Neural cell (in vitro differentiated cells): ENCODE measurements at regions not wholly inside any gene's neighbourhood (a gene's known extent, or its start where the extent isn't known, plus 50 kb on each side); places are given as distances from the start of the nearest gene placed in this dataset.
"Not testable (repeated sequence)": the region's sequence is repeated elsewhere in the genome, so short reads cannot be mapped to it uniquely, and the experiment has no call there.

Source experiments
- EP300 ChIP-seq: fragments of 450-650 bp; conservative IDR thresholded peaks from 2 replicates; pipeline ENCODE4 v1.6.1; 2014; ENCODE audit warnings: antibody characterized with exemption, mild to moderate bottlenecking, moderate library complexity; ENCODE audit not compliant: poor library complexity, severe bottlenecking
- EZH2 ChIP-seq: fragments of 200-600, 300-800 bp; shearing (Covaris generic), sonication (generic); IDR thresholded peaks from 2 replicates; pipeline ENCODE4 v1.6.1; 2014; ENCODE audit warnings: antibody characterized with exemption, low read length, borderline replicate concordance, mild to moderate bottlenecking; ENCODE audit not compliant: insufficient read depth, poor library complexity, severe bottlenecking
- POLR2AphosphoS5 ChIP-seq: IDR thresholded peaks from 2 replicates; pipeline ENCODE4 v1.6.1; 2012
- SMC3 ChIP-seq: fragments of 450-650 bp; conservative IDR thresholded peaks from 2 replicates; pipeline ENCODE4 v1.6.1; 2014; ENCODE audit warnings: antibody characterized with exemption, mild to moderate bottlenecking, moderate library complexity; ENCODE audit not compliant: poor library complexity
- TAF1 ChIP-seq: IDR thresholded peaks from 2 replicates; pipeline ENCODE4 v1.6.1; 2012; ENCODE audit warnings: low read depth
- TF ChIP-seq, protein P1 (sequence below): fragments of 450-650 bp; IDR thresholded peaks from 2 replicates; pipeline ENCODE4 v1.5.1; 2014; ENCODE audit warnings: antibody characterized with exemption, mild to moderate bottlenecking, moderate library complexity; ENCODE audit not compliant: poor library complexity, severe bottlenecking

- TF ChIP-seq POLR2AphosphoS5, SMC3, EP300, EZH2, TAF1: not testable (repeated sequence)
- TF ChIP-seq, protein P1, sequence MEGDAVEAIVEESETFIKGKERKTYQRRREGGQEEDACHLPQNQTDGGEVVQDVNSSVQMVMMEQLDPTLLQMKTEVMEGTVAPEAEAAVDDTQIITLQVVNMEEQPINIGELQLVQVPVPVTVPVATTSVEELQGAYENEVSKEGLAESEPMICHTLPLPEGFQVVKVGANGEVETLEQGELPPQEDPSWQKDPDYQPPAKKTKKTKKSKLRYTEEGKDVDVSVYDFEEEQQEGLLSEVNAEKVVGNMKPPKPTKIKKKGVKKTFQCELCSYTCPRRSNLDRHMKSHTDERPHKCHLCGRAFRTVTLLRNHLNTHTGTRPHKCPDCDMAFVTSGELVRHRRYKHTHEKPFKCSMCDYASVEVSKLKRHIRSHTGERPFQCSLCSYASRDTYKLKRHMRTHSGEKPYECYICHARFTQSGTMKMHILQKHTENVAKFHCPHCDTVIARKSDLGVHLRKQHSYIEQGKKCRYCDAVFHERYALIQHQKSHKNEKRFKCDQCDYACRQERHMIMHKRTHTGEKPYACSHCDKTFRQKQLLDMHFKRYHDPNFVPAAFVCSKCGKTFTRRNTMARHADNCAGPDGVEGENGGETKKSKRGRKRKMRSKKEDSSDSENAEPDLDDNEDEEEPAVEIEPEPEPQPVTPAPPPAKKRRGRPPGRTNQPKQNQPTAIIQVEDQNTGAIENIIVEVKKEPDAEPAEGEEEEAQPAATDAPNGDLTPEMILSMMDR = not testable (repeated sequence)
Measured at GRCh38 chr21:10432456-10432855, 88.9 kb upstream of the TPTE start.
